Thoracic aorta (tissue), 2 donors: ENCODE measurements at regions not wholly inside any gene's neighbourhood (a gene's known extent, or its start where the extent isn't known, plus 50 kb on each side); places are given as distances from the start of the nearest gene placed in this dataset.

Experiments
- ATAC-seq: fragments of 150-250 bp; one replicate; pipeline ENCODE4 v1.8.0; 2017; ENCODE audit warnings: low read depth; ENCODE audit not compliant: insufficient number of reproducible peaks, low FRiP score
- DNase-seq: peaks from one replicate; pipeline ENCODE4 v3.0.0-alpha.2; 2020; ENCODE audit warnings: low spot score
- H3K27ac ChIP-seq, 2 donors: fragments of 200-600 bp; sonication (generic); 1 replicate in 1 of 2; 2 replicates in 1 of 2; pipeline ENCODE4 v1.5.1; 2016; ENCODE audit warnings: mild to moderate bottlenecking in 2 of 2, moderate library complexity in 2 of 2
- H3K27me3 ChIP-seq: fragments of 200-600 bp; sonication (generic); replicated peaks from 2 replicates; pipeline ENCODE4 v1.6.0; 2016; ENCODE audit warnings: mild to moderate bottlenecking; ENCODE audit not compliant: insufficient read depth
- H3K36me3 ChIP-seq: fragments of 200-600 bp; sonication (generic); one replicate; pipeline ENCODE4 v1.5.1; 2016
- H3K4me1 ChIP-seq, 2 donors: fragments of 200-600 bp; sonication (generic); 1 replicate in 1 of 2; 2 replicates in 1 of 2; pipeline versions ENCODE4 v1.5.1 to v1.6.0; 2016; ENCODE audit warnings: low read depth in 2 of 2, mild to moderate bottlenecking in 1 of 2; ENCODE audit not compliant: control insufficient read depth in 1 of 2
- H3K4me3 ChIP-seq: fragments of 200-600 bp; sonication (generic); 2 replicates; pipeline ENCODE4 v1.5.1; 2016; ENCODE audit warnings: mild to moderate bottlenecking
- H3K9me3 ChIP-seq: fragments of 200-600 bp; sonication (generic); 2 replicates; pipeline ENCODE4 v1.5.1; 2016
- CTCF ChIP-seq: fragments of 200-600 bp; sonication (generic); IDR thresholded peaks from one replicate; pipeline ENCODE4 v1.5.1; 2019; ENCODE audit warnings: antibody characterized with exemption

GRCh38 chr15:35736150-35736549 lies 190.2 kb upstream of the DPH6 start:
- DNase-seq (no peak), ATAC-seq (no peak)
- TF ChIP-seq CTCF: no peak
- Histone ChIP-seq H3K36me3 (no peaks in the 10 kb centered on the region), H3K27me3 (no peaks in the 10 kb centered on the region), H3K9me3 (no peaks in the 10 kb centered on the region), H3K4me3 (no peak overlapping the region), H3K27ac (no peak overlapping the region), H3K4me1 (no peaks in the 10 kb centered on the region)

- Histone ChIP-seq H3K27me3 (no peaks in the 10 kb centered on the region), H3K4me1 (no peaks in the 10 kb centered on the region), H3K9me3 (no peaks in the 10 kb centered on the region), H3K27ac (no peak overlapping the region), H3K4me3 (no peak overlapping the region), H3K36me3 (no peaks in the 10 kb centered on the region)
- no peak for TF ChIP-seq CTCF
- ATAC-seq (no peak), DNase-seq (no peak)
Measured at GRCh38 chr15:35737441-35737840, 191.5 kb upstream of the DPH6 start.

- Histone ChIP-seq H3K9me3 (no peaks in the 10 kb centered on the region), H3K27me3 (no peaks in the 10 kb centered on the region), H3K27ac (no peak overlapping the region), H3K4me3 (no peak overlapping the region), H3K36me3 (no peaks in the 10 kb centered on the region), H3K4me1 (no peaks in the 10 kb centered on the region)
- no peak for TF ChIP-seq CTCF
- DNase-seq (no peak), ATAC-seq (no peak)
Measured at GRCh38 chr15:35738370-35738769, 192.4 kb upstream of the DPH6 start.

- Histone ChIP-seq H3K27me3 (no peaks in the 10 kb centered on the region), H3K9me3 (no peaks in the 10 kb centered on the region), H3K4me3 (no peak overlapping the region), H3K4me1 (no peaks in the 10 kb centered on the region), H3K36me3 (no peaks in the 10 kb centered on the region), H3K27ac (no peak overlapping the region)
- ATAC-seq (no peak), DNase-seq (no peak)
- TF ChIP-seq CTCF: no peak
Measured at GRCh38 chr15:35740761-35741160, 194.8 kb upstream of the DPH6 start.

GRCh38 chr15:35741395-35741794 lies 195.4 kb upstream of the DPH6 start:
- no peak for TF ChIP-seq CTCF
- no peaks in the 10 kb centered on the region for H3K4me1 ChIP-seq
- H3K27ac ChIP-seq: no peak overlapping the region
- H3K27me3 ChIP-seq: no peaks in the 10 kb centered on the region
- H3K36me3 ChIP-seq: no peaks in the 10 kb centered on the region
- no peaks in the 10 kb centered on the region for H3K9me3 ChIP-seq
- ATAC-seq: no peak
- DNase-seq: no peak
- no peak overlapping the region for H3K4me3 ChIP-seq
